GM21367 (cell line): ENCODE measurements at regions not wholly inside any gene's neighbourhood (a gene's known extent, or its start where the extent isn't known, plus 50 kb on each side); places are given as distances from the start of the nearest gene placed in this dataset.

ENCODE experiments used
- ATAC-seq: cut with Tn5 transposase; IDR thresholded peaks from one replicate; pipeline ENCODE4 v1.9.1; 2021; ENCODE audit not compliant: unreplicated experiment

DNA sequence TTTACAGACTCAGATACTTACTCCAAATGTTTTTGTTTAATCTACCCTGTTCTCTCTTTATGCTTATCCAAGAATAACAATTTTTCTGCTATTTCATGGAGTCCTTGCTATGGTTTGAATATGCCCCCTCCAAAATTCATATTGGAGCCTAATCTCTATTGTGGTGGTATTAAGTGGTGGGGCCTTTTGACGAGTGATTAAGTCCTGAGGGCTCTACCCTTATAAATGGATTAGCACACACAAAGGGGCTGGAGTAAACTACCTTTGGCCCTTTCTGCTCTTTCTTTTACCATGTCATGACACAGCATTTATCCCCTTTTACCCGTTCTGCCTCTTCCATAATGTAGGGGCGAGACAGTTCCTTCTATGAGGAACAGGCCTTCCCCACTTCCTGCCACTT, 285.5 kb downstream of the GASK1B start:
- no peak for ATAC-seq

DNA sequence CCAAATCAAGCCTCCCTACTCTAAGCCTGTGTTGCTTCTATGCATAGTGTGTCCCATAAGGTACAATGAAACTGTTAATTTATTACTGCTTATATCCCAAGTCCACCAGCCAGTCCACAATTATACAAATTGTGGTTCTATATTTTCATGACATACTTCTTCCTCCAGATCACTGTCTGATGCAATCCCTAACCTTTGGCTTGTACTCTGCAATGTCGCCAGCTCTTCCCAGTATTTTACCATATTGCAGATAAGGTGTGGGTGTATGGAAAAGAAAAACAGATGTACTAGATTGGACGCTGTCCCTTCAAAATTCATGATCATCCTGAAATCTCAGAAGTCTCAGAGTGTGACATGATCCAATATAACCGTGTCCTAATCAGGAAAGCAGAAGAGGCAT, 286.2 kb downstream of the GASK1B start:
- no peak for ATAC-seq

DNA sequence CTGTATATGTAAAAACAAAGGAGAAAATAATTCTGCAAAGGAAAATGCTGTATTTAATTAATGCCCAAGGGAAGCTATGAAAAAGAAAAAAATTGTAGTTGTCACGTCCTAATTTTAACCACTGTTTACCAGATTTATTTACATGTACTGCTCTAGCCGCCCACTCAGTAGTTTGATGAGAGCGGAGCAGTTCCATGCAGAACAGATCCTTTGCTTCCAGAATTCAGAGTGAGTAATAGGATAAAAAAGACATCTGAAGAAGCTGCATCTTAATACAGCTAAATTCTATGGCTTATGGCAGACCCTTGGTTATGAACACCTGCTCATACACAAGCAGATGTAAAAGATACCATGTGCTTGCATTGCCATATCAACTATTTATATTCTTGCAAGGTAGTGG, 287.0 kb downstream of the GASK1B start:
- no peak for ATAC-seq

DNA sequence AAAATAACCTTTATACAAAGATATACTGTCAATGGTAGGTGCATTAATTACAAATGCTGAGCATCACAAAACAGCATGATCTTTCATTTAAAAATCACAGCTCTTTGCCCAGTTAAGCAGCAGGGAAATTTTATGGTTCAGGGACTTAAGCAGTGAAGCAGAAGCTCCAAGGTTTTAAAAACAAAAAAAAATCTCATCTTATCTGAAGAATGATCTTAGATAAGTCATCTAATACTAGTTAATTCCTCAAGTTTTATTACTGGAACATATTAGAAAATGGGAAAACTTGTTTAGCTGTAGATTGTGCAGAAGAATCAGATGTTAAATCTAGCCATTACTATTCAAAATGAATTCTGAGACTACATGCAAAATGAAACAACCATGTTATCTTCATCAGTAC, 289.9 kb downstream of the GASK1B start:
- no peak for ATAC-seq

DNA sequence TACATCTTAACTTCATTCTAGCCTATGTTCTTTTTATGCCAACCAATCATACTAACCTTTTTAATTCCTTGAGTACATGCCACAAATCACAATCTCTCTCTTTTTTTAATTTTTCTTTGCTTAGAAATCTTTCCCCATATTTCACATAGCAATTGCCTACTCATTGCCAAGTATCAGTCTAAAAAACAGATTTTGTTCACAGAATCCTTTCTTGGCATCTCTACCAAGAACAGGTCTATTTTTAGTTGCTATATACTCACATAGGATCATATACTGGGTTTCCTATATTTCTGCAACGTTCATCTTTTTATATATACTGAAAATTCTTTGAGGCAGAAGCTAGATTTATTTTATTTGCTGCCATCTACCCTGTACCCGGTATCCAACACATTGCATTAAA, 292.1 kb downstream of the GASK1B start:
- ATAC-seq = no peak

DNA sequence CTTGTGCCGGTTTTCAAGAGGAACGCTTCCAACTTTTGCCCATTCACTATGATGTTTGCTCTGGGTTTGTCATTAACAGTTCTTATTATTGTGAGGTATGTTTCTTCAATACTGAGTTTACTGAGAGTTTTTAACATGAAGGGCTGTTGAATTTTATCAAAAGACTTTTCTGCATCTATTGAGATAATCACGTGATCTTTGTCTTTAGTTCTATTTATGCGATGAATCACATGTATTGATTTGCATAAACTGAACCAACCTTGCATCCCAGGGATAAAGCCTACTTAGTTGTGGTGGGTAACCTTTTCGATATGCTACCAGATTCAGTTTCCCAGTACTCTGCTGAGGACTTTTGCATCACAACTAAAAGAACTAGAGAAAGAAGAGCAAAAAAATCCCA, 318.0 kb downstream of the GASK1B start:
- no peak for ATAC-seq

DNA sequence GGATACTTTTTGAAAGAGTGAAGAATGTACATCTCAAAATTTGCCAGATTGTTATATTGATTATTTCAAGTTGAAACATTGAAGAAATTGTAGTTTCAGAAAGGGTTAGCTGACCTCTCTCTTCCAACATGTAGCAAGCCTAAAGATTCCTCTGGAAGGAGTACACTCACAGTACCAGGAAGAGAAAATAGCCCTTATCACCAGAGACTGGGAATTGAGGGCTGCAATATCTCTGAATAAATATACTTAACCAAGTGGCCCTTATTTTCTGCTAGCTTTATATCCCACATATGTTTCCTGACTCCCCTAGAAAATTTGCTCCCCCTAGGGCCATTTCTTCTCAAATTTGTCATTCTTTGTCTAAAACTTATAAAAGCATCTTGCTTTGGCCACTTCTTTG, 332.2 kb downstream of the GASK1B start:
- no peak for ATAC-seq

DNA sequence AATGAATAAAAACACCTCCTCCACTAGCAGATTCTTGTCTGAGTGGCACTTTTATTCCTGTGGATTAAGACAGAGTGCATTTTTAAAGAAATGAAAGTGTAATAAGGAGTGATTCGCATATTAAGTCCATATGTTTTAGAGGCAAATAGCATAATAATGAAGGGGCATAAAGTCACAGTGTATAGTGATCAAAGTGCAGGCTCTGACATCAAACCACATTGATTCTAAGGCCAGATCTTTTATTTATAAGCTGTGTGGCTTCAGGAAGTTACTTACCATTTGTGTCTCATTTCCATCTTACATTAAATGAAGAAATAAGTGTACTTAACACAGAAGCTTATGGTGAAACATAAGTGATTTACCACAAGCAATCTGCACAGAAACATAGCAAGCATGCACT, 332.8 kb downstream of the GASK1B start:
- ATAC-seq = no peak

DNA sequence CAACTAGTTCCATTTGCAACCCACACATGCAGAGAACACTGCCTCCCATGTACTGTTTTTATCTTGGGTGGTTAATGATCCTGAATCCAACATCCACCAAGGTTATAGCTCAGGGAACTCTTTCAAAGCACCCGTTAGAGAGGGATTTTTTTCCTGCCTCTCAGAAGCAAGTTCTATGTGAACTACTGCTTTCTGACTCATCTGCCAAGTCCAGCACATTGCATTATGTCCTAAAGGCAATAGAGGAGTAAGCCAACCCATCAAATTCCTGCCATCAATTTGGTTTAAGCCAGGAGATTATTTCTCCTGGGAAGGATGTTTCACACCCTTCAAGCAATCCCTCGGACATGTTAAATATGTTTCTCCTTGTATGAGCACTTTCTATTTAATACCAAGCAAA, 334.5 kb downstream of the GASK1B start:
- no peak for ATAC-seq

DNA sequence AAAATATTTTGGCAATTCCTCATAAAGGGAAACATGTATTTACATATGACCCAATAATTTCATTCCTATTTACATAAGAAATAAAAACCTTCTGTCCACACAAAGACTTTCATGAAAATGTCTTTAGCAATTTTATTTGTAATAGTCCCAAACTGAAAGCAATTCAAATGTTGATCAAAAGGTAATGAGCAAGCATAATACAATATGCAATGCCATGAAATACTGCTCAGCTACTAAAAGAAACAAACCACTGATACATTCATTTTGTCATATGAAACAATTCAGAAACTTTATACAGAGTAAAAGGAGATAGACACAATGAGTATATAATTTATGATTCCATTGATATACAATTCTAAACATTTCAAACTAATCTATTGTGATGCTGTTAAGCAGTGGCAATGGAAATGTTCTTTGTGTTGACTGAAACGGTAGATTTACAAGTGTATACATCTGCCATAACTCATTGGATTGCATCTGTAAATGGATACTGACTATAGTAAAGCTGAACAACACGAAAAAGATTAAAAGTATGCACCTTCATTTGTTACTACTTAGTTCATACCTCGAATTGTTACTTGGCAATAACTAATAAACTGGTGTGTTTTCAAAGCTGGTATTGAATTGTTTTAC, 335.6 kb downstream of the GASK1B start:
- no peak for ATAC-seq

DNA sequence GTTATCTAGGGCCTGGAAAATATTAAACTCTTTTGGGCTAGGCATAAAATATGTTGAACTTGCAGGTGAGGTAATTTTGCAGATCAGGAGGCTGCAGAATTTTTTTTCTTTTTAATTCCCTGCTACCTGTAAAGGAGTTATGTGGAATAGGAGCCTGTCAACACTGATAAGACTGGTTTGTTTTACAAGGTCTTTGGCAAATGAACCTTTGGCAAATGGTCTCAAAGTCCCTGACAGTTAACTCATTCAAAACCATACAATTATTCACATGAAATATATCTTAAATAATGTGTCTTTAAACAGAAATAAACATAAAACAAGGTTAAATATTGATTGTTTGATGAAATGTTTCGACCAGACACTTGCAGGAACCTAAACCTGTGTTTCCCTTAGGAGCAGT, 340.2 kb downstream of the GASK1B start:
- no peak for ATAC-seq

DNA sequence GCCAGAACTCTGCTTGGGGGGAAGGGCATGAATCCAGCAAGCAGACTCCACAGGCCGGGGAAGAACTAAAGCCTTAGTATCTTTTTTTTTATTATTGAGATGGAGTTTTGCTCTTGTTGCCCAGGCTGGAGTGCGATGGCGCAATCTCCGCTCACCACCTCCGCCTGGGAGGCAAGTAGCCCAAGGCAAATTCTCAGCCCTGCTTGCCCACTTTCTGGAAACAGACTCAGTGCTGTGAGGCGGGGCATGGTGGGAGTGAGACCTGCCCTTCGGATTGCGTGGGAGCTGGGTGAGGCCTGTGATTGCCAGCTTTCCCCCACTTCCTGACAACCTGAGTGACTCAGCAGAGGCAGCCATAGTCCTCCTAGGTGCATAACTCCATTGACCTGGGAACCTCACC, 348.8 kb downstream of the GASK1B start:
- no peak for ATAC-seq

DNA sequence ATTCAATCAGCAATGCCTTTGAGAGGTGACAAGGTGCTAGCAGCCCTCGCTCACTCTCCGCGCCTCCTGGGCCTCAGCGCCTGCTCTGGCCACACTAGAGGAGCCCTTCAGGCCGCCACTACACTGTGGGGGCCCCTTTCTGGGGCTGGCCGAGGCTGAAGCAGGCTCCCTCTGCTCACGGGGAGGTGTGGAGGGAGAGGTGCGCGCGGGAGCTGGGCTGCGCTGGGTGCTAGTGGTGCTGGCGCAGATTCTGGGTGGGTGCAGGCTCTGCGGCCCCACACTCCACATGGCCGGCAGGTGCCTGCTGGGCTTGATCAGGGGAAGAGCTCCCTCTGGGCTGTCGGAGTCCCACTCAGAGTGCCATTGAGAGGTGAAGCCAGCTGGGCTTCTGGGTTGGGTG, 351.0 kb downstream of the GASK1B start:
- no peak for ATAC-seq

DNA sequence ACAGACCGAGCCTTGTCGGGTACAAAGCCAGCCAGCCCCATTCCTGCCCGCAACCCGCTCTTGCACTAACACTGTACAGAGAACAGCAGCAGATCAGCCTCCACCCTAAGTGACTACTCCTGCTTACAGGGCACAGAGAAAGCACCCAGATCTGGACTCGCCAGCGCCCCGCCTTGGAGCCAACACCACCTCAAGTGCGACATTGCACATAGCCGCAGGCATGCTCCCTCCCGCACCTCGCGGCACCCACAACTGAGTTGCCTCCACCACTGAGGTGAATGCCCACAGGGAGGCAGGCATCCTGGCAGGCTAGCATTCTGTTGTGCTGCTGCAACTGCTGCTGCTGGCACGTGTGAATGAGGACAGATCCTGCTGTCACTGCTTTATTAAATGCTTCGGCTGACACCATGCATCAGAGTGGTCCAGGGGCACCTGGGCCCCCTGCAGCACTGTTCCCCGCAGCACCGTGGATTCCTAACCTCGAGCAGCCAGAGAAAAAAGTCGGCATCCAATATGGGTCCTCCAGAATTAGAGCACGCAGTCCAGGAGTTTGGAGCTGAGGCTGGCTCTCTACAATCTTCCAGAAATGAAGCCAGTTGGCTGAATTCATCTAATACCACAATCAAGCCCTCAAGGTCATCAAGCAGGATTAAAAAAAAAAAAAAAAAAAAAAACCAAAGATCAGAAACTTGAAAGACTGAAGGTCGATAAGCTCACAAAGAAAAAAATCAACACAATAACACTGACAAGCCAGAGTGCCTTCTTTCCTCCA, 352.9 kb downstream of the GASK1B start:
- ATAC-seq = no peak

DNA sequence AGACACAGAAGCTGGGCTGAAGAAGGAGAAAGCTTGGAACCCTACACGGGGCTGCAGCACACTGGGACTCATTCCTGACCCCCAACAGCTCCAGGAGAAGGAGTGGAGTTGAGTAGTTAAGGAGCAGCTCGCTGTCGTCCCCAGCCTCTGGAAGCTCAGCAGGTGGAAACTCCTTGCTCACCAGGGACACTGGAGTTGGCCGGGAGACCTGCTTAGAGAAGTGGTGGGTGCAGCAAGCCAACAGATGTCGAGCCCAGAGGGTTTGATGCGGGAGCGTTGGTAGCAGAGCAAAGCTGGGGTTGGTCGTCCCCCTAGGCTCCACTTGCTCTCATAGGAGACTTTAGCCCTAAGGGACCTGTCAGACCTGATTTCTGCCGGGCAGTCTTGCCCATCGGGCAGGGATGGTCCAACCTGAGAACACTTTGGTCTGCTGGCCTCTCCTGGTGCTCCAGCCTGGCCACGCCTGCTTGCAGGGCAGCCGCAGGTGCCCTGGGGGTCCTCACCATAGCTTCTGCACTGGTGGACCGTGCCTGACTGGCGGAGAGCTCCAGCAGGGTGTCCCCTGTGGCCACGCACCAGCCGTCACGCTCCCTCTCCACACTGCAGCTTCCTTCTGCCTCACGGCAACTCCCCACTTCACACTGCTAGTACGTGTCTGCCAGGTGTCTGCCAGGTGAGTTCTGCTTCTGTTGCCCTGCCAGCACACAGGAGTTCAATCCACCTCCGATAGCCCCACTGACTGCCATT, 353.7 kb downstream of the GASK1B start:
- no peak for ATAC-seq

DNA sequence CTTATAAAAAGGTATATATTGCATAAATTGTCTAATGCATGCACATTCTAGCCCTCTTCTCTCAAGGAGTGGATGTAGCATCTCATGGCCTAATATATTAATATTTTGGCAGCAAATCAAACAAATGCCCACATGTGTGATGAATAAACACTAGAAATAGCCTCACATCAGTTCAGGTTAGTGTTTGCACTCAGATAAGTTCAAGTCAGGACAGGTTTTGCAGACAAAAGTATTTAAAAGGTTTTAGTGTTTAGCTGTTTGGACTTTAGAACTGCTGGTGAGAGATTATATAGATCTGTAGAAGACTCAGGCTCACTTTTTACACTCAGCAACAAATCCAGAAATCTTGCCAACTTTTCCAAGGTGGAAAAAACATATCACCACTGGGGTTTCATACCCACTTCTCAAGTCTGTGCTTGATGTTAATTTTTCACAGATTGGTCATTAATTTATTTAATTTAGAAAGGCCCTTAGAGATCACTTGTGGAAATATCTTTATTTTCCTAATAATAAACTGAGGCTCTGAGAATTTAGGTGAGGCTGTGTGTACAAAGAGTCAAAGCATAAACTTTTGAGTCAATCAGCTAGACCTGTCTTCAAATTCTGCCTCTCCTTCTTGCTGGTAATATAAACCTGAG, 362.6 kb downstream of the GASK1B start:
- no peak for ATAC-seq

DNA sequence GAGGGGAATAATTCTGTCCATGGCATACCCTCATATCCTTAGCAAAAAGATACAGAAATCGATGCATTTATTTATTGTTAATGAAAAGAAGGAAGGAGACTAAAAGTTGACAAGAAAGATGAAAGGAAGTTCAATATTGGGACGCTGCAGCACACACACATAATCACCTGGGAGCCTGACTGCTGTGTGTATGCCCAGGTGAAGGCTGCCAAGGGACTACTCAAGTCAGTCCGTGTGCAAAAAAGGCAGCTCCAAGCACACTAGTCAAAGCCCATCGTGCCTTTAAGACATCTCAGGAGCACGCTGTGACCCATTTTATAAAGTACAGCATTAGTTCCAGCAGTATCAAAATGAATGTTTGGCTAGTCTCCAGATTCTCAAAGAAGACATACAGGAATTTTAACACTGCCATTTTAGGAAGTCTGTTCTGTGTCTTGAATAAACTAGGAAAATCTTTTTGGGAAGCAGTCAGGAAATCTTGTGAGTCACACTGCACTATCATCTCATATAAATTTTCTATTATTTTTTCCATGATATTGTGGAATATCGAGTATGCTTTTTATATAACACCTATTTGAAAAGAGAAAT, 363.9 kb downstream of the GASK1B start:
- ATAC-seq = no peak

DNA sequence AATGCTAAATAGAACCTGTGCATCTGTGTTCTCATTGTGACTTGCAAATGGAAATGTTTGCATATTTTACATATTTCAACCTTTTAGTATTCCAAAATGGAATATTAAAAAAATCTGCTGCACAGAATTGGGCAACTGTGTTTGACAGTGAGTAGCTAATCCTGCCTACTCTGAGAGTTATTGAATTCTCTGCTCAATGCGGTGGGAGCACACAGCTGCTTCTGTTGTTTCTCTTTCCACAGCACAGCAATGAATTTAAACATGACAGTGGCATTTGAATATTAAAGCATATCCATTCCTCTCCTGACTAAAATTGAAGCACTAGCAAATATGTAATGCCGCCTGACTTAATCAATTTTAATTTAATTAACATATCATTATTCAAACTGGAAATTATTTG, 366.6 kb downstream of the GASK1B start:
- no peak for ATAC-seq

DNA sequence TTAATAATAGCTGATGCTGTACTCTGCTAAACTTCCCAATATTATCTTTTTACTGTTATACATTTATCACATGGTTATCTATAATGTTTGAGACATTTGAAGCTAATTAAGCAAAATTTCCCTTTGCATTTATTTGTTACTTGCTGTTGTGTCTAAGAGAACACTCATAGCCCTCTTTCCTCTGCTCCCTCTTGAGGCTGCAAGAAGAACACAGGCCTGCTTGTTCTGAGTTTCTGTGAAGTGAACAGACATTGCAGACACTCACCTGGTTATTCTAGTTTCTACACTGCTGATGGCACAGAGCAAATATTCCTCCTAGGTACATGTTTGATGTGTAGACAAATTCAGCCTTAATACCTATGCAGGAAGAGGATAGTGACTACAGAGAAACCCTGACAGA, 367.8 kb downstream of the GASK1B start:
- ATAC-seq = no peak

DNA sequence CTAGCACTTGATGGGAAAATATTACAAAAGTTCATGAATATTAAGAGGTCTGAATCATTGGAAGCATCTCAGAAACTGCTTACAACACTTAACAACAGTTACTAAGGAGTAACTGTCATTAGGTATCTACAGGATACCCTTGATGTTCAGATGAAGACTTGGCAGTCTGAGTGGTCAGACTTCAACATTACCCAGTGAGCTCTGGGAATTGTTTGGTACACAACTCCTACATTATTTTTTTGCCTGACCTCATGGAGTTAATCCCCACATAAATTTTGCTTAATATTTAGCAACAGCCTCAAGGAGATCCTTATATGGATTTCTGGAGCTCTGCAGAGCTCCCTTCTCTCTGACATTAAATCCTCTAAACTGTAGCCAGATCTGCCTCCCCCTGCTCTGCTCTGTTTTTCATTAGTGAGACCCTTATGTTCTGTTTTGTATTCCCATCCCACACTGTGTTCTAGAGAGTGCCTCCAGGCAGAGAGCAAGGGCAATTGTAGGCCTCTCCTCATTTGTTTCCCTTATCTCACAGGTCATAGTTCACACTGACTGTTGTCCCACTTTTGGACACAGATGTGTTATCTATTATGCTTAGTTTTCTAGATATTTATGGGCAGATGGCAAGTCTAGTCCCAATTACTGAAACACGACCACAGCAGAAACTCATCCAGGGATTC, 368.8 kb downstream of the GASK1B start:
- ATAC-seq = no peak

DNA sequence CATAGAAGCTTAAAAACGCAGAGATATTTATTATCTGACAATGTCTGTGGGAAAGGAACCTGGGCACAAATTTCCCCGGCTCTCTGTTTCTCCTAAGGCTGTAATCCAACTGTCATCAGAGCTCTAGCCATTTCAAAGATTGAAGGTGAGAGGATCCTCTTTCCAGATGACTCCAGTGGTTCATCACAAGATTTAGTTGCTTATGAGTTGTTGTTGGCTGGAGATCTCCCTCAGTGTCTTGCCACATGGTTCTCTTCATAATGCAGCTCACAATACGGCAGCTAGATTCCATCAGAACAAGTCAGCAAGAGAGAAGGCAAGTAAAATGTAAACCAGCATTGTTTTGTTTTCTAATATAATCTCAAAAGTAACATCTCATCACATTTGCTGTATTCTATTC, 369.4 kb downstream of the GASK1B start:
- ATAC-seq = no peak
